Chondrocyte (in vitro differentiated cells): ENCODE measurements at regions not wholly inside any gene's neighbourhood (a gene's known extent, or its start where the extent isn't known, plus 50 kb on each side); places are given as distances from the start of the nearest gene placed in this dataset.
A peak's percentile ranks its signal among the peaks of the same experiment; 100 is the strongest.

ENCODE experiments used
- DNase-seq: peaks from one replicate; pipeline ENCODE4 v3.0.0; 2021; ENCODE audit warnings: mixed read lengths, low spot score
- H3K27ac Mint-ChIP-seq: one replicate; pipeline ENCODE4 v1.8.0; 2021; ENCODE audit warnings: mild to moderate bottlenecking, moderate library complexity, mixed read lengths; ENCODE audit not compliant: unreplicated experiment
- H3K27me3 Mint-ChIP-seq: 2 replicates; pipeline ENCODE4 v1.8.0; 2021; ENCODE audit warnings: low read depth, mixed read lengths
- H3K36me3 Mint-ChIP-seq: 2 replicates; pipeline ENCODE4 v1.8.0; 2021; ENCODE audit warnings: low read depth, mixed read lengths
- H3K4me1 Mint-ChIP-seq: 2 replicates; pipeline ENCODE4 v1.8.0; 2021; ENCODE audit warnings: low read depth, mild to moderate bottlenecking, mixed read lengths
- H3K4me3 Mint-ChIP-seq: one replicate; pipeline ENCODE4 v1.8.0; 2021; ENCODE audit warnings: mild to moderate bottlenecking, moderate library complexity, mixed read lengths; ENCODE audit not compliant: unreplicated experiment
- H3K9me3 Mint-ChIP-seq: 2 replicates; pipeline ENCODE4 v1.8.0; 2021; ENCODE audit warnings: low read depth, mixed read lengths
- CTCF ChIP-seq: fragments of 200-600 bp; sonication (generic); IDR thresholded peaks from 2 replicates; pipeline ENCODE4 v1.5.0; 2021; ENCODE audit warnings: antibody characterized with exemption, mild to moderate bottlenecking, moderate library complexity

GRCh38 chr9:90544488-90544887 lies 98.1 kb downstream of the DIRAS2 start:
- TF ChIP-seq CTCF = no peak
- peaks cover 10% of the 10 kb centered on the region for H3K4me1 Mint-ChIP-seq

DNA sequence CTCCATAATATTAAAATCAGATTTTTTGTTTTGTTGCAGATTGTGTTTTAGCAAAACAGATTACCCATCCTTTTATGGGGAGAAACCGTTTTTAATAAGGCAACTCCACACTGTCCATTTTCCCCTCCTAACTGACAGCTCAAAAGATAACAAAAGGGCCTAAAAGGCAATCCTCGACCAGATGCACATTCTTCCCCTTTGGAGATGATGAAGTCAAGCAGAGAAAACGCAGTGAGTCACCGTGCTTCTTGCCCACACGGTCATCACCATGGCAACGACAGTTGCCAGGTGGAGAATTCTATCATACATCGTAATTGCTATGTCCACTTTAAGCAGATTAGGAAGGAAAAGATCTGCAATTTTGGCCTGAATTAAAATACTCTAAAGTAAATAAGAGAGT lies 96.4 kb downstream of the DIRAS2 start:
- peaks cover 1% of the 10 kb centered on the region for H3K36me3 Mint-ChIP-seq
- TF ChIP-seq CTCF = no peak
- H3K4me3 Mint-ChIP-seq = no peak overlapping the region
- DNase-seq = no peak
- H3K9me3 Mint-ChIP-seq = peaks cover 14% of the 10 kb centered on the region
- no peaks in the 10 kb centered on the region for H3K27me3 Mint-ChIP-seq
- H3K4me1 Mint-ChIP-seq = peaks cover 10% of the 10 kb centered on the region
- peak overlapping the region; percentile 71 for H3K27ac Mint-ChIP-seq

More at GRCh38 chr9:90544488-90544887, 98.1 kb downstream of the DIRAS2 start:
- no peak overlapping the region for H3K4me3 Mint-ChIP-seq
- H3K27ac Mint-ChIP-seq = no peak overlapping the region
- H3K27me3 Mint-ChIP-seq = no peaks in the 10 kb centered on the region
- peaks cover 1% of the 10 kb centered on the region for H3K36me3 Mint-ChIP-seq
- peaks cover 11% of the 10 kb centered on the region for H3K9me3 Mint-ChIP-seq
- no peak for DNase-seq

- H3K27ac Mint-ChIP-seq = no peak overlapping the region
- H3K36me3 Mint-ChIP-seq = peaks cover 1% of the 10 kb centered on the region
- no peaks in the 10 kb centered on the region for H3K27me3 Mint-ChIP-seq
- peaks cover 14% of the 10 kb centered on the region for H3K9me3 Mint-ChIP-seq
- no peak for TF ChIP-seq CTCF
- no peak overlapping the region for H3K4me3 Mint-ChIP-seq
- H3K4me1 Mint-ChIP-seq = peaks cover 10% of the 10 kb centered on the region
- no peak for DNase-seq
These were observed 94.7 kb downstream of the DIRAS2 start for GRCh38 chr9:90547896-90548295.

DNA sequence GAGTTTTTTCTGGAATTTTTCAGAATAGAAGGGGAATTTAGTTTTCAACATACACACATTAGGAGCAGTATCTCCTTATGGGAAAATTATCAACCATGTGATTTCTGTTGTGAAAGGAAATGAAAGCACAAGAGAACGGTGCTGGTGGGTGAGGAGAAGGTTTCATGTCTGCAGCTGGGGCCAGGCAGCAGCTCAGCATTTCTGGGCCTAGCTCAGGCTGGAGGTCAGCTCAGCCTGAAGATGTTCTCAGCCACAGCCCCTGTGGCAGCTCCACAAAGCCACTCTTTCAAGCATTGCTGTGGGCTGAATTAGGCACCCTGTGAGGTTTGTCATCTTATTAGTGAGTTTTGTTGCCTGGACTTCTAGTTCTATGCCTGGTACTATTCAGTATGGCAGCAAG lies 90.3 kb downstream of the DIRAS2 start:
- Mint-ChIP-seq H3K36me3 (peaks cover 1% of the 10 kb centered on the region), H3K9me3 (peaks cover 14% of the 10 kb centered on the region), H3K4me1 (peaks cover 20% of the 10 kb centered on the region), H3K4me3 (no peak overlapping the region), H3K27ac (no peak overlapping the region), H3K27me3 (no peaks in the 10 kb centered on the region)
- TF ChIP-seq CTCF = no peak
- DNase-seq = no peak

DNA sequence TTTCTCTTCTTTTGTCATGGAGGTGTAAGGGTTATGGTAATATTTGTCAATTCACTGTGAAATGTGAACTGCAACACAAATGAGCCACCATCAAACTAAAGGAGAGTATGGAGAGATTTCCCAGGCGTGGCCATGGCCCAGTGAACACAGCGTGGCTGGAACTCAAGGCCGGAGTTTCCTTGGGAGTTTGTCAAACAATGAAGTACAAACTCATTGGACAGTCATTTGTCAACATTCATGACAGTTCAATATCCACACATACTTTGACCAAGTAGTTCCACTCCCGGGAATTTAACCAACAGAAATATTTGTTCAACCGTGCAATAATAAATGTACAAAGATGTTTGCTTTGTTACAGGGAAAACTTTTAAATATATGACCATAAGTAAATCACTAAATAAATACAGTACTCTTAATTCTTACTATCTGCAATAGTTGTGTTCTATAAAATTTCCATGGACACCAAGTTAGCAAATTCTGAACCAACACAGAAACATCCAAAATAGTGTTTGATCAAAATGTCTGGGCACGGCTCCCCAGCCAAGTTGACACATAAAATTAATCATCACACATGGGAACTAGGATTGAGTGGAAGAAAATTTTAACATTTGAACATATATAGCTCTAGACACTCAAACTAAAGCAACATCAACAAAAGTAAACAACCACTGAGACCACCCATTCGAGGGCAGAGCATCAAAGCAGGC lies 87.1 kb downstream of the DIRAS2 start:
- H3K9me3 Mint-ChIP-seq = no peaks in the 10 kb centered on the region
- H3K27me3 Mint-ChIP-seq = no peaks in the 10 kb centered on the region
- H3K4me3 Mint-ChIP-seq = no peak overlapping the region
- DNase-seq = no peak
- TF ChIP-seq CTCF = no peak
- peak overlapping the region; percentile 65 for H3K27ac Mint-ChIP-seq
- H3K36me3 Mint-ChIP-seq = no peaks in the 10 kb centered on the region
- H3K4me1 Mint-ChIP-seq = peaks cover 29% of the 10 kb centered on the region
